OCI-M1 (cell line): ENCODE measurements at regions not wholly inside any gene's neighbourhood (a gene's known extent, or its start where the extent isn't known, plus 50 kb on each side); places are given as distances from the start of the nearest gene placed in this dataset.

Experiments used
- DNase-seq: peaks from one replicate; lab custom pipeline; 2025; lab: John Stamatoyannopoulos, UW

- DNase-seq: no peak
Measured at GRCh38 chr20:48079028-48079427, 293.7 kb upstream of the SULF2 start.

GRCh38 chr20:48076747-48077146 is 291.5 kb upstream of the SULF2 start:
- DNase-seq: no peak

GRCh38 chr20:48076247-48076646 is 291.0 kb upstream of the SULF2 start:
- DNase-seq: no peak

- no peak for DNase-seq
Measured at GRCh38 chr20:48075591-48076174, 290.4 kb upstream of the SULF2 start.

GRCh38 chr20:48070991-48071652 is 285.8 kb upstream of the SULF2 start:
- DNase-seq: no peak

GRCh38 chr20:48069596-48069995 is 284.3 kb upstream of the SULF2 start:
- DNase-seq: no peak

GRCh38 chr20:48066851-48067250 is 281.6 kb upstream of the SULF2 start:
- no peak for DNase-seq

- DNase-seq: no peak
Measured at GRCh38 chr20:48066246-48066645, 281.0 kb upstream of the SULF2 start.

GRCh38 chr20:48065833-48066232 is 280.6 kb upstream of the SULF2 start:
- DNase-seq: no peak

- no peak for DNase-seq
Measured at GRCh38 chr20:48064929-48065328, 279.6 kb upstream of the SULF2 start.

- no peak for DNase-seq
Measured at GRCh38 chr20:48060841-48061720, 275.8 kb upstream of the SULF2 start.

- no peak for DNase-seq
Measured at GRCh38 chr20:48058611-48059559, 273.6 kb upstream of the SULF2 start.

GRCh38 chr20:48057739-48058138 is 272.5 kb upstream of the SULF2 start:
- no peak for DNase-seq

- DNase-seq: no peak
Measured at GRCh38 chr20:48057251-48057650, 272.0 kb upstream of the SULF2 start.

- no peak for DNase-seq
Measured at GRCh38 chr20:48056218-48056617, 270.9 kb upstream of the SULF2 start.

- no peak for DNase-seq
Measured at GRCh38 chr20:48054051-48054450, 268.8 kb upstream of the SULF2 start.

- no peak for DNase-seq
Measured at GRCh38 chr20:48052475-48052835, 267.2 kb upstream of the SULF2 start.

GRCh38 chr20:48051794-48052474 is 266.7 kb upstream of the SULF2 start:
- no peak for DNase-seq

- no peak for DNase-seq
Measured at GRCh38 chr20:48049641-48050040, 264.4 kb upstream of the SULF2 start.

- DNase-seq: no peak
Measured at GRCh38 chr20:48049171-48049570, 263.9 kb upstream of the SULF2 start.

- no peak for DNase-seq
Measured at GRCh38 chr20:48047447-48047846, 262.2 kb upstream of the SULF2 start.
